GM23338 (cell line): ENCODE measurements at regions not wholly inside any gene's neighbourhood (a gene's known extent, or its start where the extent isn't known, plus 50 kb on each side); places are given as distances from the start of the nearest gene placed in this dataset.

Experiments
- ATAC-seq: fragments of 200-7000 bp; cut with Tn5 transposase; 3 replicates; pipeline ENCODE4 v1.9.1; 2020
- DNase-seq: peaks from one replicate; pipeline ENCODE4 v3.0.0-alpha.2; 2015; ENCODE audit warnings: low spot score
- H2AFZ ChIP-seq: fragments of 200-600 bp; sonication (generic); 2 replicates; pipeline ENCODE4 v1.8.0; 2016; ENCODE audit warnings: antibody characterized with exemption, mild to moderate bottlenecking, moderate library complexity
- H3F3A ChIP-seq: fragments of 200-600 bp; sonication (generic); replicated peaks from 2 replicates; pipeline ENCODE4 v1.8.0; 2017; ENCODE audit warnings: antibody characterized with exemption, mixed run types, low read depth
- H3K27ac ChIP-seq: fragments of 200-600 bp; sonication (generic); 2 replicates; pipeline ENCODE4 v1.6.1; 2016; ENCODE audit warnings: low read depth
- H3K27me3 ChIP-seq: fragments of 200-600 bp; sonication (generic); 2 replicates; pipeline ENCODE4 v1.8.0; 2016; ENCODE audit warnings: mild to moderate bottlenecking, mixed run types, moderate library complexity; ENCODE audit not compliant: insufficient read depth
- H3K36me3 ChIP-seq: fragments of 200-600 bp; sonication (generic); 2 replicates; pipeline ENCODE4 v1.8.0; 2016; ENCODE audit warnings: mild to moderate bottlenecking; ENCODE audit not compliant: insufficient read depth
- H3K4me1 ChIP-seq: fragments of 200-600 bp; sonication (generic); 2 replicates; pipeline ENCODE4 v1.8.0; 2016; ENCODE audit warnings: mild to moderate bottlenecking, moderate library complexity; ENCODE audit not compliant: insufficient read depth
- H3K4me2 ChIP-seq: fragments of 200-600 bp; sonication (generic); 2 replicates; pipeline ENCODE4 v1.7.1; 2017; ENCODE audit warnings: mixed run types
- H3K4me3 ChIP-seq: fragments of 200-600 bp; sonication (generic); 2 replicates; pipeline ENCODE4 v1.6.1; 2016; ENCODE audit warnings: mixed run types
- H3K79me2 ChIP-seq: fragments of 200-600 bp; sonication (generic); replicated peaks from 2 replicates; pipeline ENCODE4 v1.8.0; 2017; ENCODE audit warnings: mild to moderate bottlenecking; ENCODE audit not compliant: insufficient read depth
- H3K9me2 ChIP-seq: fragments of 200-600 bp; sonication (generic); 2 replicates; pipeline ENCODE4 v1.8.0; 2017; ENCODE audit not compliant: insufficient read depth
- H4K20me1 ChIP-seq: fragments of 200-600 bp; sonication (generic); replicated peaks from 2 replicates; pipeline ENCODE4 v1.8.0; 2017; ENCODE audit warnings: mild to moderate bottlenecking; ENCODE audit not compliant: insufficient read depth
- H3K27ac Mint-ChIP-seq: 2 replicates; pipeline ENCODE4 v1.8.0; 2020; ENCODE audit warnings: inconsistent platforms, mild to moderate bottlenecking, moderate library complexity, mixed read lengths
- H3K27me3 Mint-ChIP-seq: 3 replicates; pipeline ENCODE4 v1.8.0; 2022; ENCODE audit warnings: low read depth, mild to moderate bottlenecking, moderate library complexity, mixed read lengths, inconsistent platforms; ENCODE audit not compliant: insufficient read depth, poor library complexity
- H3K36me3 Mint-ChIP-seq: 3 replicates; pipeline ENCODE4 v1.8.0; 2021; ENCODE audit warnings: low read depth, mild to moderate bottlenecking, inconsistent platforms, moderate library complexity, mixed read lengths
- H3K4me1 Mint-ChIP-seq: 3 replicates; pipeline ENCODE4 v1.8.0; 2020; ENCODE audit warnings: mild to moderate bottlenecking, inconsistent platforms, mixed read lengths
- H3K4me3 Mint-ChIP-seq: 3 replicates; pipeline ENCODE4 v1.8.0; 2021; ENCODE audit warnings: moderate library complexity, mild to moderate bottlenecking, inconsistent platforms, mixed read lengths
- H3K9me3 Mint-ChIP-seq: 3 replicates; pipeline ENCODE4 v1.8.0; 2020; ENCODE audit warnings: moderate library complexity, mild to moderate bottlenecking, inconsistent platforms, mixed read lengths
- EZH2phosphoT487 ChIP-seq: fragments of 200-600 bp; sonication (generic); IDR thresholded peaks from one replicate; pipeline ENCODE4 v1.8.1; 2018; ENCODE audit warnings: antibody characterized with exemption; ENCODE audit not compliant: unreplicated experiment
- JUNB ChIP-seq: IDR thresholded peaks from one replicate; pipeline ENCODE4 v1.6.1; 2016; ENCODE audit warnings: antibody characterized with exemption; ENCODE audit not compliant: unreplicated experiment
- POLR2AphosphoS5 ChIP-seq: IDR thresholded peaks from 2 replicates; pipeline ENCODE4 v1.6.1; 2016; ENCODE audit warnings: antibody characterized with exemption, low read depth
- STAT1 ChIP-seq: IDR thresholded peaks from one replicate; pipeline ENCODE4 v1.6.1; 2016; ENCODE audit warnings: antibody characterized with exemption; ENCODE audit not compliant: unreplicated experiment
- ZNF114 ChIP-seq: fragments of 250-450 bp; sonication (Bioruptor Pico); IDR thresholded peaks from 2 replicates; pipeline ENCODE4 v1.5.0; 2020; ENCODE audit warnings: mild to moderate bottlenecking, moderate library complexity
- TF ChIP-seq, protein P1 (sequence below): IDR thresholded peaks from one replicate; pipeline ENCODE4 v1.6.1; 2018; ENCODE audit warnings: antibody characterized with exemption; ENCODE audit not compliant: unreplicated experiment
- TF ChIP-seq, protein P2 (sequence below), 2 experiments: fragments of 200-600 bp in 1 of 2; sonication (generic) in 1 of 2; conservative IDR thresholded peaks; 2 replicates each; pipeline versions ENCODE4 v1.5.1 to v1.6.1; 2016 to 2017; ENCODE audit warnings: antibody characterized with exemption in 2 of 2, low read depth in 2 of 2, mild to moderate bottlenecking in 2 of 2, moderate library complexity in 1 of 2
- TF ChIP-seq, protein P3 (sequence below): IDR thresholded peaks from 2 replicates; pipeline ENCODE4 v1.6.1; 2016; ENCODE audit warnings: antibody characterized with exemption
- TF ChIP-seq, protein P4 (sequence below): fragments of 250-450 bp; sonication (Bioruptor Pico); IDR thresholded peaks from 2 replicates; pipeline ENCODE4 v1.5.0; 2020; ENCODE audit warnings: mild to moderate bottlenecking, moderate library complexity

DNA sequence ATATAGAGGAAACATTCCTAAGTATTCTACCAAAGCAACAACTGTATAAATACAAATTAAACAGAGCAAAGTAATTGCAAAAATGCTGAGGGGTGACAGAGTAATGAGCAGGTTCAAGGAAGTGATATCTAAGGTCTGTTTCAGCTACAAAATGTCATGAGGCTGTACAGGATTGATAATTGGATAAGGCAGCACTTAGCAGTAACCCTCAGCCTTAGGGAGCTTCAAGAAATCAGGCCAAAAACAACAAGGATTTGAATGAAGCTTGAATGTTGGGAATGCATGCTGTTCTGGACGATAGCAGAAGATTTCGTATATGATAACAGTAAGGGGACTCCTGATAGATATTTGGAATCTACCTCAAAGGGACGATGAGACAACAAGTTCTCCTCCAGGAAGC lies 142.0 kb upstream of the MMADHC start (continued):
- TF ChIP-seq, protein P1, sequence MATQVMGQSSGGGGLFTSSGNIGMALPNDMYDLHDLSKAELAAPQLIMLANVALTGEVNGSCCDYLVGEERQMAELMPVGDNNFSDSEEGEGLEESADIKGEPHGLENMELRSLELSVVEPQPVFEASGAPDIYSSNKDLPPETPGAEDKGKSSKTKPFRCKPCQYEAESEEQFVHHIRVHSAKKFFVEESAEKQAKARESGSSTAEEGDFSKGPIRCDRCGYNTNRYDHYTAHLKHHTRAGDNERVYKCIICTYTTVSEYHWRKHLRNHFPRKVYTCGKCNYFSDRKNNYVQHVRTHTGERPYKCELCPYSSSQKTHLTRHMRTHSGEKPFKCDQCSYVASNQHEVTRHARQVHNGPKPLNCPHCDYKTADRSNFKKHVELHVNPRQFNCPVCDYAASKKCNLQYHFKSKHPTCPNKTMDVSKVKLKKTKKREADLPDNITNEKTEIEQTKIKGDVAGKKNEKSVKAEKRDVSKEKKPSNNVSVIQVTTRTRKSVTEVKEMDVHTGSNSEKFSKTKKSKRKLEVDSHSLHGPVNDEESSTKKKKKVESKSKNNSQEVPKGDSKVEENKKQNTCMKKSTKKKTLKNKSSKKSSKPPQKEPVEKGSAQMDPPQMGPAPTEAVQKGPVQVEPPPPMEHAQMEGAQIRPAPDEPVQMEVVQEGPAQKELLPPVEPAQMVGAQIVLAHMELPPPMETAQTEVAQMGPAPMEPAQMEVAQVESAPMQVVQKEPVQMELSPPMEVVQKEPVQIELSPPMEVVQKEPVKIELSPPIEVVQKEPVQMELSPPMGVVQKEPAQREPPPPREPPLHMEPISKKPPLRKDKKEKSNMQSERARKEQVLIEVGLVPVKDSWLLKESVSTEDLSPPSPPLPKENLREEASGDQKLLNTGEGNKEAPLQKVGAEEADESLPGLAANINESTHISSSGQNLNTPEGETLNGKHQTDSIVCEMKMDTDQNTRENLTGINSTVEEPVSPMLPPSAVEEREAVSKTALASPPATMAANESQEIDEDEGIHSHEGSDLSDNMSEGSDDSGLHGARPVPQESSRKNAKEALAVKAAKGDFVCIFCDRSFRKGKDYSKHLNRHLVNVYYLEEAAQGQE = no peak
- no peak for TF ChIP-seq EZH2phosphoT487
- TF ChIP-seq STAT1 = no peak
- no peak for TF ChIP-seq POLR2AphosphoS5
- no peak for TF ChIP-seq JUNB
- TF ChIP-seq ZNF114 (CRISPR knock-in tag) = no peak
- TF ChIP-seq, protein P2, sequence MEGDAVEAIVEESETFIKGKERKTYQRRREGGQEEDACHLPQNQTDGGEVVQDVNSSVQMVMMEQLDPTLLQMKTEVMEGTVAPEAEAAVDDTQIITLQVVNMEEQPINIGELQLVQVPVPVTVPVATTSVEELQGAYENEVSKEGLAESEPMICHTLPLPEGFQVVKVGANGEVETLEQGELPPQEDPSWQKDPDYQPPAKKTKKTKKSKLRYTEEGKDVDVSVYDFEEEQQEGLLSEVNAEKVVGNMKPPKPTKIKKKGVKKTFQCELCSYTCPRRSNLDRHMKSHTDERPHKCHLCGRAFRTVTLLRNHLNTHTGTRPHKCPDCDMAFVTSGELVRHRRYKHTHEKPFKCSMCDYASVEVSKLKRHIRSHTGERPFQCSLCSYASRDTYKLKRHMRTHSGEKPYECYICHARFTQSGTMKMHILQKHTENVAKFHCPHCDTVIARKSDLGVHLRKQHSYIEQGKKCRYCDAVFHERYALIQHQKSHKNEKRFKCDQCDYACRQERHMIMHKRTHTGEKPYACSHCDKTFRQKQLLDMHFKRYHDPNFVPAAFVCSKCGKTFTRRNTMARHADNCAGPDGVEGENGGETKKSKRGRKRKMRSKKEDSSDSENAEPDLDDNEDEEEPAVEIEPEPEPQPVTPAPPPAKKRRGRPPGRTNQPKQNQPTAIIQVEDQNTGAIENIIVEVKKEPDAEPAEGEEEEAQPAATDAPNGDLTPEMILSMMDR (conservative IDR thresholded peaks at IDR 0.05; ENCODE audit: low read depth in 2 of 2) = no peak

DNA sequence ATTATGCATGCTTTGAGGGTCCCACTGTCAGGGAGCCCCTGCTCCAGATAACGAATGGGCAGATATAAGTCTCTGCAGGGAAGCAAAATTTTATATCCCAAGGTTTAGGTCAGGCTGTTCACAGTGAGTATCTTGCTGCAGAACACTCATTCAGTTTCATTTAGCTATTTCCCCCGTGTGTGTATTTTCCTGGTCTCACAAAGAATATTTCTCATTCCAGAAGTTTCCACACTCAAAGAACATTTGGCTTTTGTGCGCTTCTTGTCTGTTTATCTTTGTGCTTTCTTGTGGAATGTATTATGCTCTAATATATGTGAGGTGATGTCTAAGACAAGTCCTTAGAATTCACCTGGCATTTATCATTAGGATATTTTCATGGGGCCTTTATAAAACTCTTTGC lies 140.4 kb upstream of the MMADHC start:
- H3K4me2 ChIP-seq = no peak overlapping the region
- H3K4me1 ChIP-seq = no peaks in the 10 kb centered on the region
- H3K4me3 Mint-ChIP-seq = no peak overlapping the region
- no peaks in the 10 kb centered on the region for H3K9me3 Mint-ChIP-seq
- ATAC-seq = no peak
- TF ChIP-seq, protein P3, sequence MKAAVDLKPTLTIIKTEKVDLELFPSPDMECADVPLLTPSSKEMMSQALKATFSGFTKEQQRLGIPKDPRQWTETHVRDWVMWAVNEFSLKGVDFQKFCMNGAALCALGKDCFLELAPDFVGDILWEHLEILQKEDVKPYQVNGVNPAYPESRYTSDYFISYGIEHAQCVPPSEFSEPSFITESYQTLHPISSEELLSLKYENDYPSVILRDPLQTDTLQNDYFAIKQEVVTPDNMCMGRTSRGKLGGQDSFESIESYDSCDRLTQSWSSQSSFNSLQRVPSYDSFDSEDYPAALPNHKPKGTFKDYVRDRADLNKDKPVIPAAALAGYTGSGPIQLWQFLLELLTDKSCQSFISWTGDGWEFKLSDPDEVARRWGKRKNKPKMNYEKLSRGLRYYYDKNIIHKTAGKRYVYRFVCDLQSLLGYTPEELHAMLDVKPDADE = no peak
- TF ChIP-seq, protein P4, sequence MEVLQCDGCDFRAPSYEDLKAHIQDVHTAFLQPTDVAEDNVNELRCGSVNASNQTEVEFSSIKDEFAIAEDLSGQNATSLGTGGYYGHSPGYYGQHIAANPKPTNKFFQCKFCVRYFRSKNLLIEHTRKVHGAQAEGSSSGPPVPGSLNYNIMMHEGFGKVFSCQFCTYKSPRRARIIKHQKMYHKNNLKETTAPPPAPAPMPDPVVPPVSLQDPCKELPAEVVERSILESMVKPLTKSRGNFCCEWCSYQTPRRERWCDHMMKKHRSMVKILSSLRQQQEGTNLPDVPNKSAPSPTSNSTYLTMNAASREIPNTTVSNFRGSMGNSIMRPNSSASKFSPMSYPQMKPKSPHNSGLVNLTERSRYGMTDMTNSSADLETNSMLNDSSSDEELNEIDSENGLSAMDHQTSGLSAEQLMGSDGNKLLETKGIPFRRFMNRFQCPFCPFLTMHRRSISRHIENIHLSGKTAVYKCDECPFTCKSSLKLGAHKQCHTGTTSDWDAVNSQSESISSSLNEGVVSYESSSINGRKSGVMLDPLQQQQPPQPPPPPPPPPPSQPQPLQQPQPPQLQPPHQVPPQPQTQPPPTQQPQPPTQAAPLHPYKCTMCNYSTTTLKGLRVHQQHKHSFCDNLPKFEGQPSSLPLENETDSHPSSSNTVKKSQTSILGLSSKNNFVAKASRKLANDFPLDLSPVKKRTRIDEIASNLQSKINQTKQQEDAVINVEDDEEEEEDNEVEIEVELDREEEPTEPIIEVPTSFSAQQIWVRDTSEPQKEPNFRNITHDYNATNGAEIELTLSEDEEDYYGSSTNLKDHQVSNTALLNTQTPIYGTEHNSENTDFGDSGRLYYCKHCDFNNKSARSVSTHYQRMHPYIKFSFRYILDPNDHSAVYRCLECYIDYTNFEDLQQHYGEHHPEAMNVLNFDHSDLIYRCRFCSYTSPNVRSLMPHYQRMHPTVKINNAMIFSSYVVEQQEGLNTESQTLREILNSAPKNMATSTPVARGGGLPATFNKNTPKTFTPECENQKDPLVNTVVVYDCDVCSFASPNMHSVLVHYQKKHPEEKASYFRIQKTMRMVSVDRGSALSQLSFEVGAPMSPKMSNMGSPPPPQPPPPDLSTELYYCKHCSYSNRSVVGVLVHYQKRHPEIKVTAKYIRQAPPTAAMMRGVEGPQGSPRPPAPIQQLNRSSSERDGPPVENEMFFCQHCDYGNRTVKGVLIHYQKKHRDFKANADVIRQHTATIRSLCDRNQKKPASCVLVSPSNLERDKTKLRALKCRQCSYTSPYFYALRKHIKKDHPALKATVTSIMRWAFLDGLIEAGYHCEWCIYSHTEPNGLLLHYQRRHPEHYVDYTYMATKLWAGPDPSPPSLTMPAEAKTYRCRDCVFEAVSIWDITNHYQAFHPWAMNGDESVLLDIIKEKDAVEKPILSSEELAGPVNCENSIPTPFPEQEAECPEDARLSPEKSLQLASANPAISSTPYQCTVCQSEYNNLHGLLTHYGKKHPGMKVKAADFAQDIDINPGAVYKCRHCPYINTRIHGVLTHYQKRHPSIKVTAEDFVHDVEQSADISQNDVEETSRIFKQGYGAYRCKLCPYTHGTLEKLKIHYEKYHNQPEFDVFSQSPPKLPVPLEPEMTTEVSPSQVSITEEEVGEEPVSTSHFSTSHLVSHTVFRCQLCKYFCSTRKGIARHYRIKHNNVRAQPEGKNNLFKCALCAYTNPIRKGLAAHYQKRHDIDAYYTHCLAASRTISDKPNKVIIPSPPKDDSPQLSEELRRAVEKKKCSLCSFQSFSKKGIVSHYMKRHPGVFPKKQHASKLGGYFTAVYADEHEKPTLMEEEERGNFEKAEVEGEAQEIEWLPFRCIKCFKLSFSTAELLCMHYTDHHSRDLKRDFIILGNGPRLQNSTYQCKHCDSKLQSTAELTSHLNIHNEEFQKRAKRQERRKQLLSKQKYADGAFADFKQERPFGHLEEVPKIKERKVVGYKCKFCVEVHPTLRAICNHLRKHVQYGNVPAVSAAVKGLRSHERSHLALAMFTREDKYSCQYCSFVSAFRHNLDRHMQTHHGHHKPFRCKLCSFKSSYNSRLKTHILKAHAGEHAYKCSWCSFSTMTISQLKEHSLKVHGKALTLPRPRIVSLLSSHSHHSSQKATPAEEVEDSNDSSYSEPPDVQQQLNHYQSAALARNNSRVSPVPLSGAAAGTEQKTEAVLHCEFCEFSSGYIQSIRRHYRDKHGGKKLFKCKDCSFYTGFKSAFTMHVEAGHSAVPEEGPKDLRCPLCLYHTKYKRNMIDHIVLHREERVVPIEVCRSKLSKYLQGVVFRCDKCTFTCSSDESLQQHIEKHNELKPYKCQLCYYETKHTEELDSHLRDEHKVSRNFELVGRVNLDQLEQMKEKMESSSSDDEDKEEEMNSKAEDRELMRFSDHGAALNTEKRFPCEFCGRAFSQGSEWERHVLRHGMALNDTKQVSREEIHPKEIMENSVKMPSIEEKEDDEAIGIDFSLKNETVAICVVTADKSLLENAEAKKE (CRISPR knock-in tag) = no peak
- no peak for TF ChIP-seq ZNF114 (CRISPR knock-in tag)
- H3K79me2 ChIP-seq = no peaks in the 10 kb centered on the region
- H3K27ac ChIP-seq = no peak overlapping the region
- no peaks in the 10 kb centered on the region for H3K27me3 ChIP-seq
- H3K4me3 ChIP-seq = no peak overlapping the region
- no peak overlapping the region for H3K27ac Mint-ChIP-seq
- no peaks in the 10 kb centered on the region for H4K20me1 ChIP-seq
- H3K4me1 Mint-ChIP-seq = peaks cover 8% of the 10 kb centered on the region; the same call in 2 of the 3 replicates
- H2AFZ ChIP-seq = no peak overlapping the region
- no peaks in the 10 kb centered on the region for H3K27me3 Mint-ChIP-seq
- H3K9me2 ChIP-seq = no peaks in the 10 kb centered on the region
- no peaks in the 10 kb centered on the region for H3F3A ChIP-seq
- no peaks in the 10 kb centered on the region for H3K36me3 ChIP-seq
- H3K36me3 Mint-ChIP-seq = no peaks in the 10 kb centered on the region
- no peak for DNase-seq
